ENCODE measurements at regions not wholly inside any gene's neighbourhood (a gene's known extent, or its start where the extent isn't known, plus 50 kb on each side); places are given as distances from the start of the nearest gene placed in this dataset.
"Not testable (repeated sequence)": the region's sequence is repeated elsewhere in the genome, so short reads cannot be mapped to it uniquely, and the experiment has no call there.

DNA sequence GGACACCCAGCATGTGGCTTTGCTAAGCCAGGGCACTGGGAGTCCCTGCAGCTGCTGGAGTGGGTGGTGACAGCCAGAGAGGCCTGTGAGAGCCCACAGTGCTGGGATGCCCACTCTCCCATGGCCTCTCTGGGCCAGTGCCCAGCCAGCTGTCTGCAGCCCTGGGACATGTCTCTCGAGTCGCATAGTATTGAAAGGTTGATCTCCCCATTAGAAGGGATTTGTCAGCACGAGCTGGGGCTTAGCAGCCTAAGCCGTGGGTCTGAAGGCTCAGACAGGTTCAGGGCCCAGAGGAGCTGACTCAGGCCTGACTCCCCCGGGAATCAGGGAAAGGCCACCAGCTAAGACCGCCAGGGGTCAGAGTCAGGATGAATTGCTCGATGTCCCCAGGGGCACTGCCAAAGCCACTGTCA is 53.5 kb downstream of the FOXD2 start:
- H3K36me3 ChIP-seq: no peaks in the 10 kb centered on the region
- no peak overlapping the region for H3K4me3 ChIP-seq
- H3K9me3 ChIP-seq (replicated peaks): no peaks in the 10 kb centered on the region
- H3K27me3 ChIP-seq (replicated peaks): peaks cover 3% of the 10 kb centered on the region; the same call in 1 of the 2 replicates
- no peak for DNase-seq (ENCODE audit: low read depth in 1 of 2, low spot score in 2 of 2)
- H3K4me1 ChIP-seq (replicated peaks): peaks cover 7% of the 10 kb centered on the region
- H3K27ac ChIP-seq: no peak overlapping the region

GRCh38 chr1:47495176-47495713 is 57.4 kb downstream of the FOXD2 start:
- Histone ChIP-seq H3K27me3 (replicated peaks) (peaks cover 5% of the 10 kb centered on the region), H3K4me3 (no peak overlapping the region), H3K9me3 (replicated peaks) (no peaks in the 10 kb centered on the region), H3K27ac (no peak overlapping the region), H3K36me3 (no peaks in the 10 kb centered on the region), H3K4me1 (replicated peaks) (no peaks in the 10 kb centered on the region)
- DNase-seq (ENCODE audit: low read depth in 1 of 2, low spot score in 2 of 2): no peak

- no peaks in the 10 kb centered on the region for H3K36me3 ChIP-seq
- H3K27ac ChIP-seq: no peak overlapping the region
- no peaks in the 10 kb centered on the region for H3K9me3 ChIP-seq (replicated peaks)
- peaks cover 3% of the 10 kb centered on the region; the same call in 1 of the 2 replicates for H3K27me3 ChIP-seq (replicated peaks)
- no peaks in the 10 kb centered on the region for H3K4me1 ChIP-seq (replicated peaks)
- no peak for DNase-seq (ENCODE audit: low read depth in 1 of 2, low spot score in 2 of 2)
- no peak overlapping the region for H3K4me3 ChIP-seq
These were observed 60.7 kb downstream of the FOXD2 start for GRCh38 chr1:47498551-47498950.

GRCh38 chr1:47501069-47501468 is 63.2 kb downstream of the FOXD2 start:
- no peak overlapping the region for H3K27ac ChIP-seq
- no peak for DNase-seq (ENCODE audit: low read depth in 1 of 2, low spot score in 2 of 2)
- H3K9me3 ChIP-seq (replicated peaks): no peaks in the 10 kb centered on the region
- no peaks in the 10 kb centered on the region for H3K36me3 ChIP-seq
- no peak overlapping the region for H3K4me3 ChIP-seq
- H3K27me3 ChIP-seq (replicated peaks): peaks cover 3% of the 10 kb centered on the region
- no peaks in the 10 kb centered on the region for H3K4me1 ChIP-seq (replicated peaks)

DNA sequence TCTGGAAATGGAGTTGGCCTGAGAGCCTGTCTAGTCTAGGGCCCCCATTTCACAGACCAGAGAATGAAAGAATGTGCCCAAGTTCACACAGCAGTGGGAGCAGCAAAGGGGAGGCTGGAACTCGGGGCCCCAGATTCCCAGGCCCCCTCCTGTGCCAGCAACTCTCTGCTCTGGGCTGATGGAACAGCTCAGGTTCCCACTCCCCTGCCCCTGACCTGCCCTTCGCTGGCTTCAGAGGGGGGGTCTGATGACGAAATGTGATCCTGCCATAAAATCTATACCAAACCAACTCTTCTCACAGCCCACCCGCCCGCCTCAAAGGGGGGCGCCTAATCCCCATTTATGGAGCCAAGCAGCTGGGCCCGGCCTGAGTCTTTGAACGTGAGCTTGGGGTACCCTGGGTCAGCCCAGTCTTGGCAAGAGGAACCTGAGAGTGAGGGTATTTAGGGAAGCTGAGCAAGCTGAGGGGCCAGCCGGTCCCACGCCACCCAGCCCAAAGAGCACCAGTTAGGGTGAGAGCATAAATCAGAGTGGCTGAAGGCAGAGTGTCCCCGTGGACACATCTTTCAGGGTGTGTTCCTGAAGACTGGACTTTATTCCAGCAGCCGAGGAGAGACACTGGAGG is 65.0 kb downstream of the FOXD2 start:
- Histone ChIP-seq H3K9me3 (replicated peaks) (no peaks in the 10 kb centered on the region), H3K4me1 (replicated peaks) (peaks cover 2% of the 10 kb centered on the region), H3K27me3 (replicated peaks) (peaks cover 6% of the 10 kb centered on the region; the same call in 1 of the 2 replicates), H3K36me3 (no peaks in the 10 kb centered on the region), H3K27ac (no peak overlapping the region), H3K4me3 (no peak overlapping the region)
- no peak for DNase-seq (ENCODE audit: low read depth in 1 of 2, low spot score in 2 of 2)

DNA sequence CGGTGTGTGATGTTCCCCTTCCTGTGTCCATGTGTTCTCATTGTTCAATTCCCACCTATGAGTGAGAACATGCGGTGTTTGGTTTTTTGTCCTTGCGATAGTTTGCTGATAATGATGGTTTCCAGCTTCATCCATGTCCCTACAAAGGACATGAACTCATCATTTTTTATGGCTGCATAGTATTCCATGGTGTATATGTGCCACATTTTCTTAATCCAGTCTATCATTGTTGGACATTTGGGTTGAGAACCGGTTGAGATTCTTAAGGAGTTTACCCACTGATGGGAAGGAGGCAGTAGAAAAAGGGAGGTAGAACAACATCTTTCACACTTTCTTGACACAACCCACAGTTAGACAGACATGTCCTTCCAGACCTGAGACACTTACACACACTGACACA is 67.0 kb downstream of the FOXD2 start:
- H3K36me3 ChIP-seq; H3K27me3 ChIP-seq (replicated peaks); H3K9me3 ChIP-seq (replicated peaks); DNase-seq (ENCODE audit: low read depth in 1 of 2, low spot score in 2 of 2); H3K27ac ChIP-seq; H3K4me1 ChIP-seq (replicated peaks); H3K4me3 ChIP-seq: not testable (repeated sequence)

GRCh38 chr1:47505267-47505666 is 67.4 kb downstream of the FOXD2 start:
- Histone ChIP-seq H3K27ac (no peak overlapping the region), H3K9me3 (replicated peaks) (no peaks in the 10 kb centered on the region), H3K4me3 (no peak overlapping the region), H3K36me3 (no peaks in the 10 kb centered on the region), H3K27me3 (replicated peaks) (peaks cover 4% of the 10 kb centered on the region; the same call in 1 of the 2 replicates), H3K4me1 (replicated peaks) (peaks cover 10% of the 10 kb centered on the region)
- DNase-seq (ENCODE audit: low read depth in 1 of 2, low spot score in 2 of 2): no peak

GRCh38 chr1:47506053-47506452 is 68.2 kb downstream of the FOXD2 start:
- DNase-seq (ENCODE audit: low read depth in 1 of 2, low spot score in 2 of 2): no peak
- Histone ChIP-seq H3K9me3 (replicated peaks) (no peaks in the 10 kb centered on the region), H3K27me3 (replicated peaks) (peaks cover 4% of the 10 kb centered on the region; the same call in 1 of the 2 replicates)

DNA sequence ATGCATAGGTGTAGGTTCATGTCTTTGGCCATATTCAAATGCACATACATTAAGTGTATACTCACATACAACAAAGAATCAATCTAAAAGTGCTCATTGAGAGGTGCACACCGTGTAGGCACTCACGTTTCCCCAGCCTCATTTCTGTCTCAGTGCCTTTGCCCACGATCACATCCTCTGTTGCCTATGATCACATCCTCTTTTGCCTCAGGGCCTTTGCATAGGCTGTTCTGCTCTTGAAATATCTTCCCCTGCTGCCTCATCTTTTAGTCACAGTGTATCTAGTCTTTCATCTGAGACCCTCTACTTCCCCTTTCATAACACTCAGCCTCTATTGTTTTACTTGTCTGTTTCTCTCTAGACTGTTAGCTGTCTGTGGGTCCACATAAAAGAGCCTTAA is 69.3 kb downstream of the FOXD2 start:
- no peaks in the 10 kb centered on the region for H3K9me3 ChIP-seq (replicated peaks)
- H3K36me3 ChIP-seq: no peaks in the 10 kb centered on the region
- DNase-seq (ENCODE audit: low read depth in 1 of 2, low spot score in 2 of 2): no peak
- peaks cover 4% of the 10 kb centered on the region; the same call in 1 of the 2 replicates for H3K27me3 ChIP-seq (replicated peaks)
- H3K4me3 ChIP-seq: no peak overlapping the region
- no peak overlapping the region for H3K27ac ChIP-seq
- H3K4me1 ChIP-seq (replicated peaks): peaks cover 10% of the 10 kb centered on the region

More at GRCh38 chr1:47506053-47506452, 68.2 kb downstream of the FOXD2 start:
- peaks cover 10% of the 10 kb centered on the region for H3K4me1 ChIP-seq (replicated peaks)
- no peak overlapping the region for H3K27ac ChIP-seq
- H3K4me3 ChIP-seq: no peak overlapping the region
- H3K36me3 ChIP-seq: no peaks in the 10 kb centered on the region

DNA sequence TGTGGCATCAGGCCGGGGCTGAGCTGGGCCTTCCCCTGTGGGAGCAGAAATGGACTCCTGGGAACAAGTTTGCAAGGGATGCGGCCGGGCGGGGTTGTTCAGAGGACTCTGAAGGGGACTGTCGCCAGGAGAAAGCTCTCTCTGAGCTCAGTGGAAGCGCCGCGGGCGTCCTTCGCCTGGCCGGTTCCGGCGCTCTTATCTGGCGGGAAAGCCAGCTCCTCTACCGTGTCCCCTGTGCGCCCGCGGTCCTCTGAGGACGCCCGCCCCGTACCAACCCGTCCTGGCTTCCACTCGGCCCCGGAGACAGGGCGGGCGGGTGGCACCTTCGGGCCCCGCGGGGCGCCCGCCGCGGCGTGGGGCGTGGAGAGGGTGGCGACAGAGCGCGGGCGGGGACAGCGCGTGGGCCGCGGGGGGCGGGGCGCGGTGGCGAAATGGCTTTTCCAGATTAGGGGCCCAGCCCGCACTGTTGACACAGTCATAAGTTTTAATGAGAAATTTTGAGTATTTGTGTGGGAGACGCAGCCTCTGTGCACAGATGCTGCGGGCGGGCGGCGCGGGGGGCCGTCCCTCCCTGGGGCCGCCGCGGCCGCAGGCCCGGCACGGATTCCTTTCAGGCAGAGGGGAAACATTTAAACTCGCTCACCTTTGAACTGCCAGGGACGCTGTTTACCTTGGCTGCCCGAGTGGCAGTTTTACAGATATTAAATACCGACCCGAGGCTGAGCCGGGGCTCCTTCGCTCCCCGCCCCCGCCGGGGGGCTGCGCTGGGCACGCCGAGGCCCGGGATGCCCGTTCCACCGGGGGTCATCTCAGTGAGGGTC is 70.2 kb downstream of the FOXD2 start:
- Histone ChIP-seq H3K36me3 (no peaks in the 10 kb centered on the region), H3K4me1 (replicated peaks) (peaks cover 10% of the 10 kb centered on the region), H3K9me3 (replicated peaks) (no peaks in the 10 kb centered on the region), H3K27me3 (replicated peaks) (peaks cover 4% of the 10 kb centered on the region; the same call in 1 of the 2 replicates), H3K4me3 (peak overlapping the region; percentile 34), H3K27ac (no peak overlapping the region)
- no peak for DNase-seq (ENCODE audit: low read depth in 1 of 2, low spot score in 2 of 2)

GRCh38 chr1:47508702-47509431 is 71.0 kb downstream of the FOXD2 start:
- Histone ChIP-seq H3K27ac (no peak overlapping the region), H3K4me1 (replicated peaks) (peaks cover 10% of the 10 kb centered on the region), H3K9me3 (replicated peaks) (no peaks in the 10 kb centered on the region), H3K4me3 (peak overlapping the region; percentile 34), H3K27me3 (replicated peaks) (peaks cover 4% of the 10 kb centered on the region; the same call in 1 of the 2 replicates), H3K36me3 (no peaks in the 10 kb centered on the region)
- no peak for DNase-seq (ENCODE audit: low read depth in 1 of 2, low spot score in 2 of 2)

- Histone ChIP-seq H3K27ac (no peak overlapping the region), H3K4me1 (replicated peaks) (peaks cover 10% of the 10 kb centered on the region), H3K27me3 (replicated peaks) (peaks cover 4% of the 10 kb centered on the region; the same call in 1 of the 2 replicates), H3K36me3 (no peaks in the 10 kb centered on the region), H3K4me3 (no peak overlapping the region), H3K9me3 (replicated peaks) (no peaks in the 10 kb centered on the region)
- no peak for DNase-seq (ENCODE audit: low read depth in 1 of 2, low spot score in 2 of 2)
These were observed 72.5 kb downstream of the FOXD2 start for GRCh38 chr1:47510282-47510811.

DNA sequence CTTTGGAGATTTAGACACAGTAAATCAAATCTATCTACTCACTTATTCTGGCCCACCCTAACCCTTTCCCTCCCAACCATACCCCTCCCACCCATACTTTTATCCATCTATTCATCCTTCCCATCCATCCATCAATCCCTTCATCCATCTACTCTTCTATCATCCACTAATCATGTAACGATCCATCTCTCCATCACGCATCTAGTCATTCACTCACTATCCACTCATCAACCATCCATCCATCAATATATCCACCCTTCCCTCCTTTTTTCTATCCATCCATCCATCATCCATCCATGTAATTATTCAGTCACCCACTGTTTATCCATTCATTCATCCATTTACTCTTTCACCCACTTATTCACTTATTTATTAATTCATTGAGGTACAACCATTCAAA is 74.0 kb downstream of the FOXD2 start:
- no peak for DNase-seq (ENCODE audit: low read depth in 1 of 2, low spot score in 2 of 2)
- Histone ChIP-seq H3K4me3 (no peak overlapping the region), H3K36me3 (no peaks in the 10 kb centered on the region), H3K4me1 (replicated peaks) (peaks cover 10% of the 10 kb centered on the region), H3K27ac (no peak overlapping the region), H3K27me3 (replicated peaks) (no peaks in the 10 kb centered on the region), H3K9me3 (replicated peaks) (no peaks in the 10 kb centered on the region)
